ENCODE measurements at regions not wholly inside any gene's neighbourhood (a gene's known extent, or its start where the extent isn't known, plus 50 kb on each side); places are given as distances from the start of the nearest gene placed in this dataset.
"Not testable (repeated sequence)": the region's sequence is repeated elsewhere in the genome, so short reads cannot be mapped to it uniquely, and the experiment has no call there.

DNA sequence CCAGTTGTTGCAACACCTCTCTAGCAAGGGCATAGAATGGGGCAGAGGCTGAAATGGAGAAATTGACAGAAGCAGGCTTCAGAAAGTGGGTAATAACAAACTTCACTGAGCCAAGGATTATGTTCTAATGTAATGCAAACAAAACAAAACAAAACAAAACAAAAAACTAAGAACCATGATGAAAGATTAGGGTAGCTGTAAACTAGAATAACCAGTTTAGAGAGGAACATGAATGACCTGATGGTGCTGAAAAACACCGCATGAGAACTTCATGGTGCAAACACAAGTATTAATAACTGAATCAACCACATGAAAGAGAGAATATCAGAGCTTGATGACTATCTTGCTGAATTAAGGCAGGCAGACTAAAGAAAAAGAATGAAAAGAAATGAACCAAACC is 1707.7 kb downstream of the BRINP3 start:
- H2AFZ ChIP-seq (ENCODE audit: low read depth, low read length) = no peak overlapping the region
- H3K4me3 ChIP-seq (ENCODE audit: low read length) = no peak overlapping the region

GRCh38 chr1:188778578-188778977 is 1699.1 kb downstream of the BRINP3 start:
- no peaks in the 10 kb centered on the region for H3K27me3 ChIP-seq (ENCODE audit: insufficient read depth, low read length)
- peaks cover 2% of the 10 kb centered on the region for H3K9me3 ChIP-seq (ENCODE audit: low read length)
- H3K4me1 ChIP-seq (ENCODE audit: insufficient read depth, low read length) = peaks cover 5% of the 10 kb centered on the region
- H2AFZ ChIP-seq (ENCODE audit: low read depth, low read length) = no peak overlapping the region
- no peak overlapping the region for H3K4me3 ChIP-seq (ENCODE audit: low read length)
- no peaks in the 10 kb centered on the region for H3K36me3 ChIP-seq (ENCODE audit: insufficient read depth, low read length)

More for the DNA sequence above, 1707.7 kb downstream of the BRINP3 start:
- H3K9me3 ChIP-seq (ENCODE audit: low read length) = no peaks in the 10 kb centered on the region
- H3K4me1 ChIP-seq (ENCODE audit: insufficient read depth, low read length) = no peaks in the 10 kb centered on the region
- H3K27me3 ChIP-seq (ENCODE audit: insufficient read depth, low read length) = no peaks in the 10 kb centered on the region
- H3K36me3 ChIP-seq (ENCODE audit: insufficient read depth, low read length) = no peaks in the 10 kb centered on the region

DNA sequence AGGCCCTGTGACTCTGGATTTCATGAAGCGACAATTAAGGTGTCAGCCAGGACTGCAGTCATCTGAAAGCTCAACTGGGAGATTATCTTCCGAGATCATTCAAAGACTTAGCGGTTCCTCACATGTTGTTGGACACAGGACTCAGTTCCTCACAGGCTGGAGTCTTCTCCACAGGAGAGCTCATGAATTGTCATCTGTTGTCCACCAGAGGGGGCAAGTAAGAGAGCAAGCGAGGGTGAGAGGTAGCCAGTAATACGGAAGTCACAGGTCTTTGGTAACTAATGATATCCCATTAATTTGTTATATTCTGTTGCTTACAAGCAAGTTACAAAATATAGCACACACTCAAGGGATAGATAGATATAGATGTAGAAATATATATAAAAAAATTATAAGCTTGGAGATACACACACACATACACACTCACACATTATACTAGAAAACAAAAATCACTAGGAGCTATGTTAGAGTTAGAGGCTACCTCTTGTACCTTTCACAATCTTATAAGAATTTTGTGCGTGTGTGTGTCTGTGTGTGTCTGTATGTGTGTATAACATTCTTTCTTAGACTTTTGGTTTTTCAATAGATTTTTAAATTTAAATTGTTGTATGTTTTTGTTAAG is 1695.3 kb downstream of the BRINP3 start:
- Histone ChIP-seq H2AFZ (ENCODE audit: low read depth, low read length) (no peak overlapping the region), H3K4me3 (ENCODE audit: low read length) (no peak overlapping the region), H3K4me1 (ENCODE audit: insufficient read depth, low read length) (peaks cover 5% of the 10 kb centered on the region), H3K36me3 (ENCODE audit: insufficient read depth, low read length) (no peaks in the 10 kb centered on the region), H3K27me3 (ENCODE audit: insufficient read depth, low read length) (no peaks in the 10 kb centered on the region), H3K9me3 (ENCODE audit: low read length) (no peaks in the 10 kb centered on the region)

DNA sequence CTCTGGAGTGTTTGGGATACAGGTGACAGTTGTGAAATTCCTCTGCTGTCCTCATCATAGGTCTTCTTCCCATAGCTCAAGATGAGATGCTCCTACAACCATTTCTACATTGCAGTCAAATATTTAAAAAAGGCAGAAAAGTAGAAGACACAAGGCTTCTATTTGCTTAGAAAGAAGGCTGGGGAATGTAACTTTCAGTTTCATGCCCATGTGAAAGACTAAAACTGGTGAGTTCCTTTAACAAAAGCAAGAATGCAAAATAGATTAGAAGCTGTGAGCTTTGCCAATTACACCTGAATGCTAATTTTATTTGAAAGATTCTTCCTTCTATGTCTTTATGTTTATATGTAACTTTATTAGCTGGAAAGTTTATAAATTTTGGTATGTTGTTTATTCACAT is 1682.7 kb downstream of the BRINP3 start:
- Histone ChIP-seq H2AFZ (ENCODE audit: low read depth, low read length) (no peak overlapping the region), H3K36me3 (ENCODE audit: insufficient read depth, low read length) (no peaks in the 10 kb centered on the region), H3K27me3 (ENCODE audit: insufficient read depth, low read length) (no peaks in the 10 kb centered on the region), H3K9me3 (ENCODE audit: low read length) (no peaks in the 10 kb centered on the region), H3K4me3 (ENCODE audit: low read length) (no peak overlapping the region), H3K4me1 (ENCODE audit: insufficient read depth, low read length) (no peaks in the 10 kb centered on the region)

- not testable (repeated sequence) for H3K36me3 ChIP-seq (ENCODE audit: insufficient read depth, low read length); H3K4me1 ChIP-seq (ENCODE audit: insufficient read depth, low read length); H3K9me3 ChIP-seq (ENCODE audit: low read length); H3K27me3 ChIP-seq (ENCODE audit: insufficient read depth, low read length); H3K4me3 ChIP-seq (ENCODE audit: low read length); H2AFZ ChIP-seq (ENCODE audit: low read depth, low read length)
Measured at GRCh38 chr1:188812153-188812552, 1665.5 kb downstream of the BRINP3 start.

GRCh38 chr1:188812836-188813573 is 1664.7 kb downstream of the BRINP3 start:
- not testable (repeated sequence) for H3K36me3 ChIP-seq (ENCODE audit: insufficient read depth, low read length); H3K9me3 ChIP-seq (ENCODE audit: low read length); H3K27me3 ChIP-seq (ENCODE audit: insufficient read depth, low read length); H3K4me1 ChIP-seq (ENCODE audit: insufficient read depth, low read length); H3K4me3 ChIP-seq (ENCODE audit: low read length); H2AFZ ChIP-seq (ENCODE audit: low read depth, low read length)

GRCh38 chr1:188817814-188818213 is 1659.8 kb downstream of the BRINP3 start:
- no peaks in the 10 kb centered on the region for H3K9me3 ChIP-seq (ENCODE audit: low read length)
- H2AFZ ChIP-seq (ENCODE audit: low read depth, low read length) = no peak overlapping the region
- no peak overlapping the region for H3K4me3 ChIP-seq (ENCODE audit: low read length)
- no peaks in the 10 kb centered on the region for H3K27me3 ChIP-seq (ENCODE audit: insufficient read depth, low read length)
- no peaks in the 10 kb centered on the region for H3K4me1 ChIP-seq (ENCODE audit: insufficient read depth, low read length)
- no peaks in the 10 kb centered on the region for H3K36me3 ChIP-seq (ENCODE audit: insufficient read depth, low read length)

DNA sequence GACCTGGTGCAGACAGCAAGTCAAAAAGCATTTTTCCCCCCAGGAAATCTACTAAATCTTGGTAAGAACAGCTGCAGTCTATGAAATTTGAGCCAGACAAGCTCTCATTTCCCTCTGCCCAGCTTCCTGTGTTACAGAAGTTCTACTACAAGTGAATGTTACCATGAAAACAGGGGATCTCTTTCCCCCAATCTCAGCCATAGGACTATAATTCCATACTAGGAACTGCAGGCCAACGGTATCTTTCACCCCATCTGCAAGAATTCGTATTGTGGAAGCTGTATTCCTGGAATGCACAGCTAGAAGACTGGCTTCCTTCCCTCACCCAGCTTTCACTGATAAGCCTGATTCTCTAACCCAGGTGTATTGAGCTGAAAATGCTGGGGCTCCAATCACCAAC is 1655.4 kb downstream of the BRINP3 start:
- H2AFZ ChIP-seq (ENCODE audit: low read depth, low read length) = no peak overlapping the region
- H3K4me3 ChIP-seq (ENCODE audit: low read length) = no peak overlapping the region
- H3K4me1 ChIP-seq (ENCODE audit: insufficient read depth, low read length) = no peaks in the 10 kb centered on the region
- no peaks in the 10 kb centered on the region for H3K36me3 ChIP-seq (ENCODE audit: insufficient read depth, low read length)
- H3K9me3 ChIP-seq (ENCODE audit: low read length) = no peaks in the 10 kb centered on the region
- H3K27me3 ChIP-seq (ENCODE audit: insufficient read depth, low read length) = no peaks in the 10 kb centered on the region

GRCh38 chr1:188825471-188825870 is 1652.2 kb downstream of the BRINP3 start:
- Histone ChIP-seq H3K4me3 (ENCODE audit: low read length) (no peak overlapping the region), H3K4me1 (ENCODE audit: insufficient read depth, low read length) (no peaks in the 10 kb centered on the region), H3K36me3 (ENCODE audit: insufficient read depth, low read length) (no peaks in the 10 kb centered on the region), H3K27me3 (ENCODE audit: insufficient read depth, low read length) (no peaks in the 10 kb centered on the region), H2AFZ (ENCODE audit: low read depth, low read length) (no peak overlapping the region), H3K9me3 (ENCODE audit: low read length) (no peaks in the 10 kb centered on the region)

DNA sequence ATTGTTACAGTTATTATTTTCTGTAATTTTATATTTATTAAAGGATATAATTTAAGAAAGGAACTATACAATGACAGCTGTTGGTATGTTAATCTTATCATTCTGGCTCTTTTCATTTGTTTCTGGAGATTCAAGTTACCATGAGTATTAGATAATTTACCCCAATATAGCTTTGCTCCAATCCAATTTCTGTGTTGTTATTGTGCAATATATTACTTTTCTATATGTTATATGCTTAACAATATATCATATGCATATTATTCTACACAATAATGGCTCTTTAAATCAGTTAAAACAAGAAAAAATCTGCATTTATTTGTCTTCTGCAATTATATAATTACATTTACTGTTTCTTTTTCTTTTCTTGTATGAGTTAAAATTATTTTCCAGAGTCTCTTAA is 1650.9 kb downstream of the BRINP3 start:
- H3K27me3 ChIP-seq (ENCODE audit: insufficient read depth, low read length) = no peaks in the 10 kb centered on the region
- H3K9me3 ChIP-seq (ENCODE audit: low read length) = no peaks in the 10 kb centered on the region
- no peaks in the 10 kb centered on the region for H3K36me3 ChIP-seq (ENCODE audit: insufficient read depth, low read length)
- H2AFZ ChIP-seq (ENCODE audit: low read depth, low read length) = no peak overlapping the region
- no peak overlapping the region for H3K4me3 ChIP-seq (ENCODE audit: low read length)
- H3K4me1 ChIP-seq (ENCODE audit: insufficient read depth, low read length) = no peaks in the 10 kb centered on the region

DNA sequence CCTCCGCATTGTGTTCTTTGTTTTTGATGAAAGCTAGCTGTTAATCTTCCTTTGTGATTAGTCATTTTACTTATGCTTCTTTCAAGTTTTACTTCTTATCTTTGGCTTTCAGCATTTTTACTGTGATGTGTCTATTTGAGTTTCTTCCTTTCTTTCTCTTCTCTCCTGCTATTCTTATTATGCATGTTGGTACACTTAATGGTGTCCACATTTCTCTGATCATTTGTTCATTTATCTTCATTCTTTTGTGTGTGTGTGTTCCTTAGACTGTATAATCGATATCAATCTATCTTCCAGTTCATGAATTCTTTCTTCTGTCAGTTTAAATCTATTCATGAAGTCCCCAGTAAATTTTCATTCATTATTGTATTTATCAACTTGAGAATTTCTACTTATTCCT is 1650.3 kb downstream of the BRINP3 start:
- Histone ChIP-seq H3K36me3 (ENCODE audit: insufficient read depth, low read length) (no peaks in the 10 kb centered on the region), H2AFZ (ENCODE audit: low read depth, low read length) (no peak overlapping the region), H3K9me3 (ENCODE audit: low read length) (no peaks in the 10 kb centered on the region), H3K4me1 (ENCODE audit: insufficient read depth, low read length) (no peaks in the 10 kb centered on the region), H3K27me3 (ENCODE audit: insufficient read depth, low read length) (no peaks in the 10 kb centered on the region), H3K4me3 (ENCODE audit: low read length) (no peak overlapping the region)

DNA sequence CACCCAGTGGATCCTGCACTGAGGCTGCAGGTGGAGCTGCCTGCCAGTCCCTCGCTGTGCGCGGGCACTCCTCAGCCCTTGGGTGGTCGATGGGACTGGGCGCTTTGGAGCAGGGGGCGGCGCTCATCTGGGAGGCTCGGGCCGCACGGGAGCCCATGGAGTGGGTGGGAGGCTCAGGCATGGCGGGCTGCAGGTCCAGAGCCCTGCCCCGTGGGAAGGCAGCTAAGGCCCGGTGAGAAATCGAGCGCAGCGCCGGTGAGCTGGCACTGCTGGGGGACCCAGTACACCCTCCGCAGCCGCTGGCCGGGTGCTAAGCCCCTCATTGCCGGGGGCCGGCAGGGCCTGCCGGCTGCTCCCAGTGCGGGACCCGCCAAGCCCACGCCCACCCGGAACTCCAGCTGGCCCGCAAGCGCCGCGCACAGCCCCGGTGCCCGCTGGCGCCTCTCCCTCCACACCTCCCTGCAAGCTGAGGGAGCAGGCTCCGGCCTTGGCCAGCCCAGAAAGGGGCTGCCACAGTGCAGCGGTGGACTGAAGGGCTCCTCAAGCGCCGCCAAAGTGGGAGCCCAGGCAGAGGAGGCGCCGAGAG is 1636.5 kb downstream of the BRINP3 start:
- not testable (repeated sequence) for H3K9me3 ChIP-seq (ENCODE audit: low read length); H3K4me1 ChIP-seq (ENCODE audit: insufficient read depth, low read length); H3K27me3 ChIP-seq (ENCODE audit: insufficient read depth, low read length); H3K4me3 ChIP-seq (ENCODE audit: low read length); H2AFZ ChIP-seq (ENCODE audit: low read depth, low read length); H3K36me3 ChIP-seq (ENCODE audit: insufficient read depth, low read length)

GRCh38 chr1:188846468-188846867 is 1631.2 kb downstream of the BRINP3 start:
- no peak overlapping the region for H3K4me3 ChIP-seq (ENCODE audit: low read length)
- no peaks in the 10 kb centered on the region for H3K9me3 ChIP-seq (ENCODE audit: low read length)
- H3K27me3 ChIP-seq (ENCODE audit: insufficient read depth, low read length) = no peaks in the 10 kb centered on the region
- H3K36me3 ChIP-seq (ENCODE audit: insufficient read depth, low read length) = no peaks in the 10 kb centered on the region
- no peaks in the 10 kb centered on the region for H3K4me1 ChIP-seq (ENCODE audit: insufficient read depth, low read length)
- H2AFZ ChIP-seq (ENCODE audit: low read depth, low read length) = no peak overlapping the region

All from neuron (in vitro differentiated cells).